OCI-LY7 (cell line): ENCODE measurements at regions not wholly inside any gene's neighbourhood (a gene's known extent, or its start where the extent isn't known, plus 50 kb on each side); places are given as distances from the start of the nearest gene placed in this dataset.
"Not testable (repeated sequence)": the region's sequence is repeated elsewhere in the genome, so short reads cannot be mapped to it uniquely, and the experiment has no call there.

Experiments
- BruUV-seq: library from RNA; stranded (reverse); fragments of 400-500 nt; replicated peaks from 2 replicates; lab custom pipeline; 2021; lab: Mats Ljungman, UMichigan
- CTCF ChIA-PET: fragments of 300-600 bp; sonication (Branson Sonifier 250); formaldehyde crosslinking; loops from one replicate; lab custom pipeline; 2022; ENCODE audit warnings: antibody characterized with exemption; ENCODE audit not compliant: unreplicated experiment; lab: Charles Lee
- POLR2A ChIA-PET: fragments of 300-600 bp; sonication (Branson Sonifier 250); formaldehyde crosslinking; loops from one replicate; lab custom pipeline; 2022; ENCODE audit warnings: antibody characterized with exemption; lab: Charles Lee
- DNase-seq: peaks from one replicate; pipeline ENCODE4 v3.0.0-alpha.2; 2015; ENCODE audit warnings: low spot score
- H2AFZ ChIP-seq: fragments of 200-600 bp; sonication (generic), shearing (Covaris generic); 2 replicates; pipeline ENCODE4 v1.6.1; 2014; ENCODE audit warnings: mild to moderate bottlenecking, antibody characterized with exemption, low read length, moderate library complexity
- H3K27ac ChIP-seq: fragments of 200-600 bp; sonication (generic); 2 replicates; pipeline ENCODE4 v1.5.1; 2014; ENCODE audit warnings: mixed run types, low read depth, mild to moderate bottlenecking, moderate library complexity, low read length, inconsistent platforms; ENCODE audit not compliant: poor library complexity, severe bottlenecking
- H3K36me3 ChIP-seq: fragments of 200-600 bp; sonication (generic); 2 replicates; pipeline ENCODE4 v1.6.1; 2014; ENCODE audit warnings: mild to moderate bottlenecking, antibody characterized with exemption, low read length, moderate library complexity, mixed read lengths; ENCODE audit not compliant: insufficient read depth
- H3K4me1 ChIP-seq: fragments of 200-600 bp; sonication (generic); 2 replicates; pipeline ENCODE4 v1.5.1; 2014; ENCODE audit warnings: mild to moderate bottlenecking, low read length; ENCODE audit not compliant: insufficient read depth, poor library complexity, severe bottlenecking
- H3K4me2 ChIP-seq: fragments of 200-600 bp; sonication (generic); 2 replicates; pipeline ENCODE4 v1.6.1; 2014; ENCODE audit warnings: mild to moderate bottlenecking, low read length
- H3K4me3 ChIP-seq: fragments of 200-600 bp; sonication (generic); 2 replicates; pipeline ENCODE4 v1.5.1; 2014; ENCODE audit warnings: mild to moderate bottlenecking, low read depth, low read length; ENCODE audit not compliant: poor library complexity, severe bottlenecking
- H3K79me2 ChIP-seq: fragments of 200-600 bp; sonication (generic); 2 replicates; pipeline ENCODE4 v1.6.1; 2016; ENCODE audit warnings: low read depth, mild to moderate bottlenecking, low read length, moderate library complexity, mixed read lengths; ENCODE audit not compliant: insufficient read depth
- H3K9me2 ChIP-seq: fragments of 200-600 bp; sonication (generic); 2 replicates; pipeline ENCODE4 v1.6.1; 2016; ENCODE audit warnings: mild to moderate bottlenecking, low read length, mixed read lengths; ENCODE audit not compliant: insufficient read depth
- H3K9me3 ChIP-seq: fragments of 200-600 bp; sonication (generic); 2 replicates; pipeline ENCODE4 v1.6.1; 2014; ENCODE audit warnings: mild to moderate bottlenecking, mixed run types, low read length, mixed read lengths
- H4K20me1 ChIP-seq: fragments of 200-600 bp; sonication (generic); 2 replicates; pipeline ENCODE4 v1.6.1; 2014; ENCODE audit warnings: mild to moderate bottlenecking, antibody characterized with exemption, low read length, moderate library complexity, mixed read lengths; ENCODE audit not compliant: insufficient read depth
- EZH2phosphoT487 ChIP-seq: fragments of 200-600 bp; sonication (generic); IDR thresholded peaks from 2 replicates; pipeline ENCODE4 v1.6.1; 2018; ENCODE audit warnings: low read depth, borderline replicate concordance, mild to moderate bottlenecking, mixed run types, antibody characterized with exemption, low read length, moderate library complexity, mixed read lengths
- intact Hi-C: fragments of 100-400 bp; cut with micrococcal nuclease; formaldehyde crosslinking; loops from one replicate; pipeline ENCODE4 v1.10.0; 2022; ENCODE audit not compliant: unreplicated experiment
- TF ChIP-seq, protein P1 (sequence below): fragments of 200-600 bp; sonication (generic); conservative IDR thresholded peaks from 2 replicates; pipeline ENCODE4 v1.5.1; 2014; ENCODE audit warnings: mild to moderate bottlenecking, antibody characterized with exemption, low read length, moderate library complexity, mixed read lengths

DNA sequence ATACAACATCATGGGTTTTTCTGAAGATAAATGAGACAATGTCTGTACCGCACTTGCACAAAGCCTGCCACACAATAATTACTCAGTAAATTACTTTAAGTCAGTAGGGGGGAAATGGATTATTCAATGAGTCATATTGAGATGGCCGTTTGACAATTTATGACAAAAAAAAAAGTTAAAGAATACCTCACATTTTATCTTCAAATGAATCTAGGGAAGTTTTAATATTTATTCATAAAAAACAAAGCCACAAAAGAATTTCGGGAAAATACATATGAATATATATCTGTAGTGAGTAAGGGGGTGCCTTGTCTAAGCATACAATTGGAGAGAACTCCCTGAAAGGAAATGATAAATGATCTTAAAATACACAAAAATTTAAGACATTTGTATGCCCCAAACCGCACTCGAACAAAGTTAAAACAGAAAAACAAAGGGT is 197.0 kb upstream of the SLC7A11 start:
- Histone ChIP-seq H2AFZ (no peak overlapping the region), H3K79me2 (no peaks in the 10 kb centered on the region), H3K9me2 (no peaks in the 10 kb centered on the region), H3K4me3 (no peak overlapping the region), H3K4me1 (no peaks in the 10 kb centered on the region), H3K36me3 (no peaks in the 10 kb centered on the region), H3K4me2 (no peak overlapping the region), H4K20me1 (no peaks in the 10 kb centered on the region), H3K27ac (no peak overlapping the region), H3K9me3 (no peaks in the 10 kb centered on the region)
- ChIA-PET POLR2A (no interaction called here), CTCF (no interaction called here)
- no TSS peak for BruUV-seq
- intact Hi-C loops = no loop called here
- no peak for TF ChIP-seq EZH2phosphoT487
- TF ChIP-seq, protein P1, sequence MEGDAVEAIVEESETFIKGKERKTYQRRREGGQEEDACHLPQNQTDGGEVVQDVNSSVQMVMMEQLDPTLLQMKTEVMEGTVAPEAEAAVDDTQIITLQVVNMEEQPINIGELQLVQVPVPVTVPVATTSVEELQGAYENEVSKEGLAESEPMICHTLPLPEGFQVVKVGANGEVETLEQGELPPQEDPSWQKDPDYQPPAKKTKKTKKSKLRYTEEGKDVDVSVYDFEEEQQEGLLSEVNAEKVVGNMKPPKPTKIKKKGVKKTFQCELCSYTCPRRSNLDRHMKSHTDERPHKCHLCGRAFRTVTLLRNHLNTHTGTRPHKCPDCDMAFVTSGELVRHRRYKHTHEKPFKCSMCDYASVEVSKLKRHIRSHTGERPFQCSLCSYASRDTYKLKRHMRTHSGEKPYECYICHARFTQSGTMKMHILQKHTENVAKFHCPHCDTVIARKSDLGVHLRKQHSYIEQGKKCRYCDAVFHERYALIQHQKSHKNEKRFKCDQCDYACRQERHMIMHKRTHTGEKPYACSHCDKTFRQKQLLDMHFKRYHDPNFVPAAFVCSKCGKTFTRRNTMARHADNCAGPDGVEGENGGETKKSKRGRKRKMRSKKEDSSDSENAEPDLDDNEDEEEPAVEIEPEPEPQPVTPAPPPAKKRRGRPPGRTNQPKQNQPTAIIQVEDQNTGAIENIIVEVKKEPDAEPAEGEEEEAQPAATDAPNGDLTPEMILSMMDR = no peak
- no peak for DNase-seq

DNA sequence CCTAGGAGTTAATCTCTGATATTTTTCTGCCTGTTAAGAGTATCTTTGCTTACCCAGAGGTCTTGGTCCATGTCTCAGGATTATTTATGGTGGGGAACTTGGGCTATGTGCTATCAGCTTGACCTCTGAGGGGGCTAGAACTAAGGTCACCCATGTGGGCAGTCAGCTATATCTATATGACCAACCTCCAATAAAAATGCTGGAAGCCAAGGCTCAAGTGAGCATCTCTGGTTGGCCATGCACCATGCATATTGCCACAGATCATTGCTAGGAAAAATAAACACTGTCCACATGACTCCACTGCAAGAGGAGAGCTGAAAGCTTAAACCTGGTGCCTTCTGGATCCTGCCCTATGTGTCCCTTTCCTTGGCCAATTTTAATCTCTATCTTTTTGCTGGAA is 196.5 kb upstream of the SLC7A11 start:
- Histone ChIP-seq H2AFZ (no peak overlapping the region), H3K4me2 (no peak overlapping the region), H3K9me2 (no peaks in the 10 kb centered on the region), H4K20me1 (no peaks in the 10 kb centered on the region), H3K27ac (no peak overlapping the region), H3K4me1 (no peaks in the 10 kb centered on the region), H3K4me3 (no peak overlapping the region), H3K79me2 (no peaks in the 10 kb centered on the region), H3K36me3 (no peaks in the 10 kb centered on the region), H3K9me3 (no peaks in the 10 kb centered on the region)
- POLR2A ChIA-PET = no interaction called here
- CTCF ChIA-PET = no interaction called here
- intact Hi-C loops = no loop called here
- BruUV-seq = no TSS peak
- TF ChIP-seq, protein P1 = no peak
- TF ChIP-seq EZH2phosphoT487 = no peak
- no peak for DNase-seq

DNA sequence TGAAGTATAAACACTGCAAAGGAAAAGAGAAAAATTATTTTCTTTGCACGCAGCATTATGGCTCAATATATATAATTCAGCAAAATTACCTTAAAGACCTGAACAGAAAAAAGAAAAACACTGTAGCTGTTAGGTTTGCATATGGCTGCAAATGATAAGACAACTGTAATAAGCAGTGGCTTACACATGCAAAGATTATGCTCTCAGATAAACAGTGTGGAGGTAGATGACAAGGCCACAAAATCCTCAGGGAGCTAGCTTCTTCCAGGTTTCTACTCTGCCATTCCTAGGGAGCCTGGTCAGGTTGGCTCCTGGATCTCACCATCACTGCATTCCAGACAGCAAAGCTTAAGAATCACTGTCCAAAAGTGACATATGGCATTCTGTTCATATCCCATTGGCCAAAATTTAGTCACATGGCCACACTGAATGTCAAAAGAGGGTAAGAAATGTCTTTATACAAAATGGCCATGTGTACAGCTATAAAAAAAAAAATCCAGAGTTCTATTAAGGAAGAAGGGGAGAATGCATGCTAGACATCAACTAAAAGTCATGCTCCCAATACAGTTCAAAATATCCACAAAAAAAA is 195.2 kb upstream of the SLC7A11 start:
- no peak overlapping the region for H3K4me3 ChIP-seq
- no peaks in the 10 kb centered on the region for H4K20me1 ChIP-seq
- H3K36me3 ChIP-seq = no peaks in the 10 kb centered on the region
- ChIA-PET POLR2A (interaction anchor here (0.6 kb wide), 1 partner anchor 73 kb away, joined by 3 read pairs; no protein-coding TSS in a partner anchor), CTCF (no interaction called here)
- intact Hi-C loops = no loop called here
- no peak overlapping the region for H3K4me2 ChIP-seq
- no peak for TF ChIP-seq EZH2phosphoT487
- TF ChIP-seq, protein P1 = no peak
- H3K9me2 ChIP-seq = no peaks in the 10 kb centered on the region
- no peaks in the 10 kb centered on the region for H3K4me1 ChIP-seq
- no peak overlapping the region for H3K27ac ChIP-seq
- no peaks in the 10 kb centered on the region for H3K9me3 ChIP-seq
- H3K79me2 ChIP-seq = no peaks in the 10 kb centered on the region
- no peak overlapping the region for H2AFZ ChIP-seq
- BruUV-seq = no TSS peak
- no peak for DNase-seq

DNA sequence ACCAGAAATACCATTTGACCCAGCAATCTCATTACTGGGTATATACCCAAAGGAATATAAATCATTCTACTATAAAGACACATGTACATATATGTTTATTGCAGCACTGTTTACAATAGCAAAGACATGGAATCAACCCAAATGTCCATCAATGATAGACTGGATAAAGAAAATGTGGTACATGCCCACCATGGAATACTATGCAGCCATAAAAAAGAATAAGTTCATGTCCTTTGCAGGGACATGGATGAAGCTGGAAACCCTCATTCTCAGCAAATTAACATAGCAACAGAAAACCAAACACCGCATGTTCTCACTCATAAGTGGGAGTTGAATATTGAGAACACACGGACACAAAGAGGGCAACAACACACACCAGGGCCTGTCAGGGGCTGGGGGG is 193.6 kb upstream of the SLC7A11 start:
- H3K36me3 ChIP-seq, H3K79me2 ChIP-seq, H3K4me2 ChIP-seq, H3K9me2 ChIP-seq, CTCF ChIA-PET, intact Hi-C loops, POLR2A ChIA-PET, H3K27ac ChIP-seq, H3K9me3 ChIP-seq, H3K4me3 ChIP-seq, H2AFZ ChIP-seq, BruUV-seq, DNase-seq, H4K20me1 ChIP-seq, H3K4me1 ChIP-seq: not testable (repeated sequence)
